ENCODE measurements at regions not wholly inside any gene's neighbourhood (a gene's known extent, or its start where the extent isn't known, plus 50 kb on each side); places are given as distances from the start of the nearest gene placed in this dataset.

DNA sequence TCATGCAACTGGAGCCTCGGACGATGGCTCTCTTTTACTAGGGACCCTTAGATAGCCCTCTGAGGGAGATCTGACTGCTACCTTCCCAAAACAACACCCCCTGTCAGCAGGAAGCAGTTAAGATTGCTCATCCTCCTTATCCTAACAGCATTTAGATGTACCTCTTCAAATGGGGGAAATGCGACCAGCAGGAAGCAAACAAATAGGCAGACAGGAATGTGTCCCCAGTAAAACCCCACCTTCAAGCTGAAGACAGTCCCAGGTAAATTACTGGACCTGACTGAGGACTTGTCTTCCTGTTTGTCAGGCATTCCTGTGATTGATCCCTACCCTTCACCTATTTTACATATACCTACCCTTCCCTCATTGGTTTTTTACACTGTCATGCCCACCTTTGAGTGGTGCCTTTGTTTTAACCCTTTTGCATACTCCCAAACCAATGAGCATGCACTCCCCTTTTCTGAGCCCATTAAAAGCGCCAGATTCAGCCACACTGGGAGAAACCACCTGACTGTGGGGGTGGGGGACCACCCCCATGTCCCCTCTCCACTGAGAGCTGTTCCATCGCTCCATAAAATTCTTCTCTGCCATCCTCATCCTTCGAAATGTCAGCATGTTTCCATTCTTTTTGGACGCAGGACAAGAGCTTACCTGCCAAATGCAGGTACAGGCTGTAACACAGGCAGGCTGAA is 954.0 kb upstream of the CDH6 start:
- Histone ChIP-seq H3K4me1 (ENCODE audit: low read length) (no peaks in the 10 kb centered on the region), H3K9me3 (ENCODE audit: insufficient read depth, low read length) (no peaks in the 10 kb centered on the region), H3K9ac (ENCODE audit: low read length) (no peak overlapping the region), H3K27ac (ENCODE audit: low read length) (no peak overlapping the region), H3K4me2 (ENCODE audit: low read length) (no peak overlapping the region), H3K27me3 (ENCODE audit: low read depth, low read length) (no peaks in the 10 kb centered on the region), H3K4me3 (ENCODE audit: low read length) (no peak overlapping the region), H3K36me3 (replicated peaks; ENCODE audit: low read depth, low read length) (no peaks in the 10 kb centered on the region), H4K20me1 (ENCODE audit: insufficient read depth, low read length) (no peaks in the 10 kb centered on the region), H3K79me2 (ENCODE audit: low read length) (no peaks in the 10 kb centered on the region), H2AFZ (ENCODE audit: low read depth, low read length) (no peak overlapping the region)
- TF ChIP-seq, protein P1, sequence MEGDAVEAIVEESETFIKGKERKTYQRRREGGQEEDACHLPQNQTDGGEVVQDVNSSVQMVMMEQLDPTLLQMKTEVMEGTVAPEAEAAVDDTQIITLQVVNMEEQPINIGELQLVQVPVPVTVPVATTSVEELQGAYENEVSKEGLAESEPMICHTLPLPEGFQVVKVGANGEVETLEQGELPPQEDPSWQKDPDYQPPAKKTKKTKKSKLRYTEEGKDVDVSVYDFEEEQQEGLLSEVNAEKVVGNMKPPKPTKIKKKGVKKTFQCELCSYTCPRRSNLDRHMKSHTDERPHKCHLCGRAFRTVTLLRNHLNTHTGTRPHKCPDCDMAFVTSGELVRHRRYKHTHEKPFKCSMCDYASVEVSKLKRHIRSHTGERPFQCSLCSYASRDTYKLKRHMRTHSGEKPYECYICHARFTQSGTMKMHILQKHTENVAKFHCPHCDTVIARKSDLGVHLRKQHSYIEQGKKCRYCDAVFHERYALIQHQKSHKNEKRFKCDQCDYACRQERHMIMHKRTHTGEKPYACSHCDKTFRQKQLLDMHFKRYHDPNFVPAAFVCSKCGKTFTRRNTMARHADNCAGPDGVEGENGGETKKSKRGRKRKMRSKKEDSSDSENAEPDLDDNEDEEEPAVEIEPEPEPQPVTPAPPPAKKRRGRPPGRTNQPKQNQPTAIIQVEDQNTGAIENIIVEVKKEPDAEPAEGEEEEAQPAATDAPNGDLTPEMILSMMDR (IDR thresholded peaks at IDR 0.05; ENCODE audit: low read depth, low read length) = no peak
- TF ChIP-seq EZH2phosphoT487 (IDR thresholded peaks at IDR 0.05; ENCODE audit: low read depth) = no peak

DNA sequence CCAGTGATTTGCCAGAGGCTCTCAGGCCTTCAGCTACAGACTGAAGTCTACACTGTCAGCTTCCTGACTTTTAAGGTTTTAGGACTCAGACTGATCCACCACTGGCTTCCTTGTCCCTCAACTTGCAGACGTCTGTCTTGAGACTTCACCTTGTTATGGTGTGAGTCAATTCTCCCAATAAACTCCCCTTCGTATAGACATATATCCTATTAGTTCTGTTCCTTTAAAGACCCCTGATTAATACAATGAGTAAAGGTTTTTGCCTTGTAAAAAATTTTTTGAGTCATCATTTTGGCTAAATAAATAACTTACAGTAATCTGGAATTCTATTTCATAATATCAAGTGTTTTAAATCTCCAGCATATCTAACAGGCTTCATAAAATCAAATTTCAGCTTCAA is 956.3 kb upstream of the CDH6 start:
- no peak overlapping the region for H3K27ac ChIP-seq (ENCODE audit: low read length)
- no peak overlapping the region for H3K9ac ChIP-seq (ENCODE audit: low read length)
- no peak overlapping the region for H2AFZ ChIP-seq (ENCODE audit: low read depth, low read length)
- no peak overlapping the region for H3K4me2 ChIP-seq (ENCODE audit: low read length)
- no peaks in the 10 kb centered on the region for H3K4me1 ChIP-seq (ENCODE audit: low read length)
- no peak overlapping the region for H3K4me3 ChIP-seq (ENCODE audit: low read length)
- H3K79me2 ChIP-seq (ENCODE audit: low read length) = no peaks in the 10 kb centered on the region
- H3K9me3 ChIP-seq (ENCODE audit: insufficient read depth, low read length) = no peaks in the 10 kb centered on the region
- H3K27me3 ChIP-seq (ENCODE audit: low read depth, low read length) = no peaks in the 10 kb centered on the region
- H4K20me1 ChIP-seq (ENCODE audit: insufficient read depth, low read length) = no peaks in the 10 kb centered on the region
- no peaks in the 10 kb centered on the region for H3K36me3 ChIP-seq (replicated peaks; ENCODE audit: low read depth, low read length)
- TF ChIP-seq EZH2phosphoT487 (IDR thresholded peaks at IDR 0.05; ENCODE audit: low read depth) = no peak
- TF ChIP-seq, protein P1 (IDR thresholded peaks at IDR 0.05; ENCODE audit: low read depth, low read length) = no peak

DNA sequence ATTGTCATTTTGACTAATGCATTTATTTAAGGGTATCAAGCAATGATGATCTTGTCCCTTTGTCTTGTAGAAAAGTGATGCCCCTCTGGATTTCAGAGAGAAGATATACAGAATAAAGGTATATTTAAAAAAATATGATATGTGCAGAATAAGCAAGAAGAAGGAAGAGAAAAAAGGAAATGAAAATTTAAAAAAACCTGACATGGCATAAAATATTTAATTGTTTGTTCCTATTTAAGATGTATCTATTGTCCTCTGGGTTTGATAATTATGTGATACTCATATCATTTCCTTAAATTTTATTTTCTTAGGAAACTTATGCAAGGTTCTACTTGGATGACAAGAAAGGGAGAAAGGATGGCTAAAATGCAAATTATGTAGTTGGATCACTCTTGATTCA is 983.7 kb upstream of the CDH6 start:
- no peaks in the 10 kb centered on the region for H4K20me1 ChIP-seq (ENCODE audit: insufficient read depth, low read length)
- no peak overlapping the region for H3K4me2 ChIP-seq (ENCODE audit: low read length)
- H2AFZ ChIP-seq (ENCODE audit: low read depth, low read length) = no peak overlapping the region
- no peak for TF ChIP-seq EZH2phosphoT487 (IDR thresholded peaks at IDR 0.05; ENCODE audit: low read depth)
- TF ChIP-seq, protein P1 (IDR thresholded peaks at IDR 0.05; ENCODE audit: low read depth, low read length) = no peak
- H3K27me3 ChIP-seq (ENCODE audit: low read depth, low read length) = no peaks in the 10 kb centered on the region
- no peak overlapping the region for H3K27ac ChIP-seq (ENCODE audit: low read length)
- H3K4me3 ChIP-seq (ENCODE audit: low read length) = no peak overlapping the region
- no peaks in the 10 kb centered on the region for H3K9me3 ChIP-seq (ENCODE audit: insufficient read depth, low read length)
- H3K36me3 ChIP-seq (replicated peaks; ENCODE audit: low read depth, low read length) = no peaks in the 10 kb centered on the region
- no peaks in the 10 kb centered on the region for H3K79me2 ChIP-seq (ENCODE audit: low read length)
- no peaks in the 10 kb centered on the region for H3K4me1 ChIP-seq (ENCODE audit: low read length)
- no peak overlapping the region for H3K9ac ChIP-seq (ENCODE audit: low read length)

DNA sequence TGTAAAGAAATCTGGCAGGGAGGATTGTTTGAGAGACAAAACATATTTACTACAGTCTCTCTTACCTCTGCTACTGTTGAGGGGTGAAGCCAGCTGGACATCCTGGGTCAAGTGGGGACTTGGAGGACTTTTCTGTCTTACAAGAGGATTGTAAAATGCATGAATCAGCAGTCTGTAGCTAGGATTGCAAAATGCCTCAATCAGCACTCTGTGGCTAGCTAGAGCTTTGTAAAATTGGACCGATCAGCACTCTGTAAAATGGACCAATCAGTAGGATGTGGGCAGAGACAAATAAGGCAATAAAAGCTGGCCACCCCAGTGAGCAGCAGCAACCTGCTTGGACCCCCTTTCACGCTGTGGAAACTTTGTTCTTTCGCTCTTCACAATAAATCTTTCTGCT is 995.8 kb upstream of the CDH6 start:
- Histone ChIP-seq H4K20me1 (ENCODE audit: insufficient read depth, low read length) (no peaks in the 10 kb centered on the region), H3K27ac (ENCODE audit: low read length) (no peak overlapping the region), H3K9me3 (ENCODE audit: insufficient read depth, low read length) (no peaks in the 10 kb centered on the region), H2AFZ (ENCODE audit: low read depth, low read length) (no peak overlapping the region), H3K9ac (ENCODE audit: low read length) (no peak overlapping the region), H3K4me3 (ENCODE audit: low read length) (no peak overlapping the region), H3K4me1 (ENCODE audit: low read length) (no peaks in the 10 kb centered on the region), H3K27me3 (ENCODE audit: low read depth, low read length) (no peaks in the 10 kb centered on the region), H3K36me3 (replicated peaks; ENCODE audit: low read depth, low read length) (no peaks in the 10 kb centered on the region), H3K79me2 (ENCODE audit: low read length) (no peaks in the 10 kb centered on the region), H3K4me2 (ENCODE audit: low read length) (no peak overlapping the region)
- TF ChIP-seq, protein P1 (IDR thresholded peaks at IDR 0.05; ENCODE audit: low read depth, low read length) = no peak
- TF ChIP-seq EZH2phosphoT487 (IDR thresholded peaks at IDR 0.05; ENCODE audit: low read depth) = no peak

All from OCI-LY3 (cell line).